NCI-H128 (cell line): ENCODE measurements at regions not wholly inside any gene's neighbourhood (a gene's known extent, or its start where the extent isn't known, plus 50 kb on each side); places are given as distances from the start of the nearest gene placed in this dataset.
"Not testable (repeated sequence)": the region's sequence is repeated elsewhere in the genome, so short reads cannot be mapped to it uniquely, and the experiment has no call there.

ENCODE experiments used
- DNase-seq: peaks from one replicate; lab custom pipeline; 2025; ENCODE audit not compliant: unreplicated experiment; lab: John Stamatoyannopoulos, UW

GRCh38 chr13:20312292-20312691, 80.2 kb upstream of the GJB6 start:
- no peak for DNase-seq

- no peak for DNase-seq
Measured at GRCh38 chr13:20311596-20311995, 79.5 kb upstream of the GJB6 start.

- DNase-seq, result no peak
Measured at GRCh38 chr13:20311022-20311421, 78.9 kb upstream of the GJB6 start.

GRCh38 chr13:20306039-20306438, 73.9 kb upstream of the GJB6 start:
- DNase-seq, result no peak

- DNase-seq, result no peak
Measured at GRCh38 chr13:20305587-20305986, 73.5 kb upstream of the GJB6 start.

- DNase-seq, result not testable (repeated sequence)
Measured at GRCh38 chr13:20304061-20304460, 71.9 kb upstream of the GJB6 start.

- no peak for DNase-seq
Measured at GRCh38 chr13:20303636-20304035, 71.5 kb upstream of the GJB6 start.

- DNase-seq, result no peak
Measured at GRCh38 chr13:20301403-20302071, 69.4 kb upstream of the GJB6 start.

GRCh38 chr13:20301015-20301402, 68.9 kb upstream of the GJB6 start:
- DNase-seq, result no peak

GRCh38 chr13:20297181-20297580, 65.1 kb upstream of the GJB6 start:
- no peak for DNase-seq

- no peak for DNase-seq
Measured at GRCh38 chr13:20295956-20296355, 63.8 kb upstream of the GJB6 start.

GRCh38 chr13:20294497-20294896, 62.4 kb upstream of the GJB6 start:
- DNase-seq, result no peak

- not testable (repeated sequence) for DNase-seq
Measured at GRCh38 chr13:20292301-20292700, 60.2 kb upstream of the GJB6 start.

- DNase-seq, result no peak
Measured at GRCh38 chr13:20291675-20292074, 59.6 kb upstream of the GJB6 start.

- no peak for DNase-seq
Measured at GRCh38 chr13:20291037-20291436, 58.9 kb upstream of the GJB6 start.

GRCh38 chr13:20288561-20288960, 56.4 kb upstream of the GJB6 start:
- DNase-seq, result no peak

GRCh38 chr13:20287976-20288375, 55.9 kb upstream of the GJB6 start:
- DNase-seq, result no peak

- no peak for DNase-seq
Measured at GRCh38 chr13:20285530-20285929, 53.4 kb upstream of the GJB6 start.
